Hepatocyte (in vitro differentiated cells): ENCODE measurements at regions not wholly inside any gene's neighbourhood (a gene's known extent, or its start where the extent isn't known, plus 50 kb on each side); places are given as distances from the start of the nearest gene placed in this dataset.

Source experiments
- CTCF ChIP-seq: fragments of 200-600 bp; sonication (generic); IDR thresholded peaks from 2 replicates; pipeline ENCODE4 v1.5.1; 2016; ENCODE audit warnings: antibody characterized with exemption, mild to moderate bottlenecking; ENCODE audit not compliant: poor library complexity
- EZH2 ChIP-seq: fragments of 200-600 bp; sonication (generic); IDR thresholded peaks from 2 replicates; pipeline ENCODE4 v1.6.1; 2016; ENCODE audit warnings: antibody characterized with exemption, mild to moderate bottlenecking, borderline replicate concordance

- TF ChIP-seq CTCF (no peak), EZH2 (no peak)
Observed at GRCh38 chr1:186618401-186619170, 61.6 kb downstream of the PTGS2 start.
